CD14-positive monocyte (primary cell): ENCODE measurements at regions not wholly inside any gene's neighbourhood (a gene's known extent, or its start where the extent isn't known, plus 50 kb on each side); places are given as distances from the start of the nearest gene placed in this dataset.

Experiments used
- DNase-seq, 3 donors: peaks; one replicate each; pipeline ENCODE4 v3.0.0-alpha.2; 2011 to 2022
- H2AFZ ChIP-seq: 2 replicates; pipeline ENCODE4 v1.6.0; 2012; ENCODE audit warnings: mild to moderate bottlenecking, low read depth, low read length, inconsistent platforms; ENCODE audit not compliant: insufficient read depth, poor library complexity, severe bottlenecking
- H3K27ac ChIP-seq, 2 donors: 1 replicate in 1 of 2; 2 replicates in 1 of 2; pipeline ENCODE4 v1.5.1; 2012 to 2013; ENCODE audit warnings: low read length in 2 of 2, control low read depth in 1 of 2, inconsistent platforms in 1 of 2, low read depth in 1 of 2, mild to moderate bottlenecking in 1 of 2
- H3K27me3 ChIP-seq, 2 donors: one replicate each; pipeline versions ENCODE4 v1.6.0 to v1.6.1; 2011 to 2013; ENCODE audit warnings: low read length in 2 of 2; ENCODE audit not compliant: control insufficient read depth in 2 of 2, insufficient read depth in 2 of 2
- H3K36me3 ChIP-seq, 2 donors: replicated peaks in 1 of 2; 1 replicate in 1 of 2; 2 replicates in 1 of 2; pipeline versions ENCODE4 v1.5.1 to v1.6.1; 2012 to 2013; ENCODE audit warnings: low read length in 2 of 2, control low read depth in 1 of 2, inconsistent platforms in 1 of 2, mild to moderate bottlenecking in 1 of 2; ENCODE audit not compliant: insufficient read depth in 2 of 2, control insufficient read depth in 1 of 2
- H3K4me1 ChIP-seq, 2 donors: 1 replicate in 1 of 2; 2 replicates in 1 of 2; pipeline versions ENCODE4 v1.5.1 to v1.6.1; 2012 to 2013; ENCODE audit warnings: low read length in 2 of 2, control low read depth in 1 of 2, inconsistent platforms in 1 of 2, mild to moderate bottlenecking in 1 of 2, moderate library complexity in 1 of 2; ENCODE audit not compliant: insufficient read depth in 2 of 2, control insufficient read depth in 1 of 2
- H3K4me2 ChIP-seq: replicated peaks from 2 replicates; pipeline ENCODE3; 2012; ENCODE audit warnings: low read length, moderate library complexity, mild to moderate bottlenecking; ENCODE audit not compliant: poor library complexity, severe bottlenecking; ENCODE audit errors: extremely low read depth
- H3K4me3 ChIP-seq, 3 experiments: fragments of 200-600 bp in 1 of 3; sonication (generic) in 1 of 3; replicated peaks in 1 of 3; 1 replicate in 2 of 3; 2 replicates in 1 of 3; pipeline ENCODE4 v1.5.1; 2011 to 2013; ENCODE audit warnings: low read length in 3 of 3, mild to moderate bottlenecking in 3 of 3, control low read depth in 2 of 3, low read depth in 2 of 3, inconsistent platforms in 1 of 3, moderate library complexity in 1 of 3
- H3K79me2 ChIP-seq: 2 replicates; pipeline ENCODE4 v1.6.0; 2012; ENCODE audit warnings: mild to moderate bottlenecking, control low read depth, inconsistent platforms, low read length, moderate library complexity; ENCODE audit not compliant: insufficient read depth
- H3K9ac ChIP-seq: 2 replicates; pipeline ENCODE4 v1.6.0; 2017; ENCODE audit warnings: low read length, mild to moderate bottlenecking; ENCODE audit not compliant: insufficient read depth, poor library complexity, severe bottlenecking
- H3K9me3 ChIP-seq, 2 donors: replicated peaks in 1 of 2; 1 replicate in 1 of 2; 2 replicates in 1 of 2; pipeline versions ENCODE4 v1.5.1 to v1.6.1; 2012 to 2013; ENCODE audit warnings: low read length in 2 of 2, control low read depth in 1 of 2; ENCODE audit not compliant: control insufficient read depth in 1 of 2, insufficient read depth in 1 of 2
- H4K20me1 ChIP-seq: 2 replicates; pipeline ENCODE4 v1.6.0; 2012; ENCODE audit warnings: mild to moderate bottlenecking, low read length, control low read depth, moderate library complexity; ENCODE audit not compliant: insufficient read depth
- H3K27ac Mint-ChIP-seq, 7 donors: one replicate each; pipeline ENCODE4 v1.8.0; 2020; ENCODE audit warnings: mild to moderate bottlenecking in 7 of 7, mixed read lengths in 7 of 7, moderate library complexity in 6 of 7, inconsistent platforms in 2 of 7
- H3K27me3 Mint-ChIP-seq, 3 donors: one replicate each; pipeline ENCODE4 v1.8.0; 2021 to 2022; ENCODE audit warnings: low read depth in 3 of 3, mild to moderate bottlenecking in 3 of 3, mixed read lengths in 3 of 3, moderate library complexity in 3 of 3, inconsistent platforms in 1 of 3
- H3K36me3 Mint-ChIP-seq, 2 donors: one replicate each; pipeline ENCODE4 v1.8.0; 2020; ENCODE audit warnings: mixed read lengths in 2 of 2, inconsistent platforms in 1 of 2, mild to moderate bottlenecking in 1 of 2
- H3K4me1 Mint-ChIP-seq: one replicate; pipeline ENCODE4 v1.8.0; 2020; ENCODE audit warnings: mild to moderate bottlenecking, mixed read lengths
- H3K4me3 Mint-ChIP-seq, 2 donors: one replicate each; pipeline ENCODE4 v1.8.0; 2020; ENCODE audit warnings: mild to moderate bottlenecking in 2 of 2, mixed read lengths in 2 of 2, moderate library complexity in 1 of 2
- H3K9me3 Mint-ChIP-seq, 7 donors: one replicate each; pipeline ENCODE4 v1.8.0; 2020 to 2022; ENCODE audit warnings: mixed read lengths in 7 of 7, mild to moderate bottlenecking in 6 of 7, moderate library complexity in 6 of 7, inconsistent platforms in 2 of 7
- CTCF ChIP-seq: fragments of 200-600 bp; IDR thresholded peaks from one replicate; pipeline ENCODE4 v1.8.0; 2022; ENCODE audit warnings: antibody characterized with exemption, mild to moderate bottlenecking
- WGBS: methylation state at CpG from one replicate; pipeline ENCODE4 v1.1.5; 2013; ENCODE audit warnings: missing lambda C conversion rate; ENCODE audit not compliant: insufficient coverage; 5-methylcytosine and 5-hydroxymethylcytosine counted together
- intact Hi-C, 2 donors: fragments of 100-400 bp; cut with micrococcal nuclease; formaldehyde crosslinking; loops; one replicate each; pipeline versions ENCODE4 v1.15.0 to v1.15.1; 2023

- no peaks in the 10 kb centered on the region for H3K4me1 Mint-ChIP-seq
- no peaks in the 10 kb centered on the region for H3K79me2 ChIP-seq
- no peaks in the 10 kb centered on the region for H3K36me3 Mint-ChIP-seq
- H3K4me1 ChIP-seq, result no peaks in the 10 kb centered on the region
- intact Hi-C loops, result no loop called here
- no peaks in the 10 kb centered on the region for H3K36me3 ChIP-seq
- no peak overlapping the region for H3K27ac ChIP-seq
- no peaks in the 10 kb centered on the region for H3K27me3 Mint-ChIP-seq
- no peak overlapping the region for H3K4me3 ChIP-seq
- H3K27me3 ChIP-seq, result no peaks in the 10 kb centered on the region
- H3K9me3 ChIP-seq, result peaks cover 0 to 8% of the 10 kb centered on the region in 2 donors
- TF ChIP-seq CTCF, result no peak
- no peak overlapping the region for H3K27ac Mint-ChIP-seq
- H3K4me2 ChIP-seq, result no peak overlapping the region
- H3K9ac ChIP-seq, result no peak overlapping the region
- WGBS, result 40% methylated on average over 1 of the region's 1 CpG
- peaks cover 0 to 6% (median 0%) of the 10 kb centered on the region in 7 donors for H3K9me3 Mint-ChIP-seq
- no peaks in the 10 kb centered on the region for H4K20me1 ChIP-seq
- no peak overlapping the region for H2AFZ ChIP-seq
- DNase-seq, result no peak
- no peak overlapping the region for H3K4me3 Mint-ChIP-seq
Observed at GRCh38 chr3:110810356-110810755, 261.3 kb upstream of the NECTIN3 start.

GRCh38 chr3:110811050-110811449, 260.6 kb upstream of the NECTIN3 start:
- Mint-ChIP-seq H3K9me3 (peaks cover 0 to 6% (median 0%) of the 10 kb centered on the region in 7 donors), H3K27ac (no peak overlapping the region), H3K4me1 (no peaks in the 10 kb centered on the region), H3K4me3 (no peak overlapping the region), H3K36me3 (no peaks in the 10 kb centered on the region), H3K27me3 (no peaks in the 10 kb centered on the region)
- Histone ChIP-seq H3K36me3 (no peaks in the 10 kb centered on the region), H3K4me1 (no peaks in the 10 kb centered on the region), H3K9ac (no peak overlapping the region), H2AFZ (no peak overlapping the region), H3K4me2 (no peak overlapping the region), H3K9me3 (peaks cover 0 to 8% of the 10 kb centered on the region in 2 donors), H3K79me2 (no peaks in the 10 kb centered on the region), H3K4me3 (no peak overlapping the region), H3K27ac (no peak overlapping the region), H4K20me1 (no peaks in the 10 kb centered on the region), H3K27me3 (no peaks in the 10 kb centered on the region)
- intact Hi-C loops, result no loop called here
- no peak for DNase-seq
- TF ChIP-seq CTCF, result no peak
